Small intestine (tissue), 7 donors: ENCODE measurements at regions not wholly inside any gene's neighbourhood (a gene's known extent, or its start where the extent isn't known, plus 50 kb on each side); places are given as distances from the start of the nearest gene placed in this dataset.
A peak's percentile ranks its signal among the peaks of the same experiment; 100 is the strongest.

Experiments used
- DNase-seq, 2 donors: peaks; one replicate each; pipeline versions ENCODE4 v3.0.0 to v3.0.0-alpha.2; 2013
- FAIRE-seq: peaks from 2 replicates; lab custom pipeline; 2012; peaks lifted over from hg19 to GRCh38; lab: Jason Lieb, UNC
- H3K27ac ChIP-seq, 3 donors: one replicate each; pipeline ENCODE4 v1.5.1; 2013; ENCODE audit warnings: low read length in 2 of 3, mild to moderate bottlenecking in 2 of 3, control low read depth in 1 of 3, inconsistent platforms in 1 of 3, low read depth in 1 of 3, moderate library complexity in 1 of 3
- H3K27me3 ChIP-seq, 3 donors: one replicate each; pipeline ENCODE4 v1.6.1; 2013; ENCODE audit warnings: low read length in 3 of 3, inconsistent platforms in 1 of 3; ENCODE audit not compliant: control insufficient read depth in 3 of 3, insufficient read depth in 3 of 3
- H3K36me3 ChIP-seq, 3 donors: one replicate each; pipeline ENCODE4 v1.6.1; 2013; ENCODE audit warnings: low read length in 3 of 3, inconsistent platforms in 1 of 3, low read depth in 1 of 3, mild to moderate bottlenecking in 1 of 3, moderate library complexity in 1 of 3; ENCODE audit not compliant: control insufficient read depth in 3 of 3, insufficient read depth in 2 of 3
- H3K4me1 ChIP-seq, 3 donors: one replicate each; pipeline ENCODE4 v1.6.1; 2013; ENCODE audit warnings: low read length in 2 of 3, inconsistent platforms in 1 of 3, low read depth in 1 of 3, mild to moderate bottlenecking in 1 of 3, moderate library complexity in 1 of 3; ENCODE audit not compliant: control insufficient read depth in 3 of 3, insufficient read depth in 2 of 3
- H3K4me3 ChIP-seq, 3 donors: one replicate each; pipeline ENCODE4 v1.5.1; 2013; ENCODE audit warnings: low read length in 3 of 3, control low read depth in 1 of 3, inconsistent platforms in 1 of 3, low read depth in 1 of 3, mild to moderate bottlenecking in 1 of 3, moderate library complexity in 1 of 3
- H3K9me3 ChIP-seq, 2 donors: one replicate each; pipeline ENCODE4 v1.6.1; 2013; ENCODE audit warnings: low read depth in 1 of 2, low read length in 1 of 2; ENCODE audit not compliant: control insufficient read depth in 2 of 2, insufficient read depth in 1 of 2
- WGBS, 3 donors: extraction: QIAGEN DNeasy Blood & Tissue Kit; methylation state at CpG; one replicate each; pipeline ENCODE4 v1.1.7; 2013; 5-methylcytosine and 5-hydroxymethylcytosine counted together
- donor health status: healthy with polysubstance abuse.
- donor health status: control.
- donor health status: control.
- donor health status: Bipolar disorder and iron deficiency.
- donor health status: healthy.

- WGBS, 3 donors: 24 to 58% (median 29%) methylated on average over 2 of the region's 2 CpGs
- FAIRE-seq: no peak
- no peaks in the 10 kb centered on the region for H3K9me3 ChIP-seq
Measured at GRCh38 chr4:157564218-157564617, 343.7 kb downstream of the GRIA2 start.

GRCh38 chr4:157558016-157558415 is 337.5 kb downstream of the GRIA2 start:
- H3K4me3 ChIP-seq: no peak overlapping the region
- H3K27ac ChIP-seq: no peak overlapping the region
- H3K36me3 ChIP-seq: no peaks in the 10 kb centered on the region
- WGBS, 3 donors: 40 to 59% (median 50%) methylated on average over 2 of the region's 2 CpGs
- H3K4me1 ChIP-seq: no peaks in the 10 kb centered on the region
- FAIRE-seq (no peak), DNase-seq (no peak)
- no peaks in the 10 kb centered on the region for H3K9me3 ChIP-seq
- H3K27me3 ChIP-seq: no peaks in the 10 kb centered on the region

More at GRCh38 chr4:157564218-157564617, 343.7 kb downstream of the GRIA2 start:
- H3K27me3 ChIP-seq: no peaks in the 10 kb centered on the region
- no peaks in the 10 kb centered on the region for H3K36me3 ChIP-seq
- H3K27ac ChIP-seq: no peak overlapping the region
- no peak overlapping the region for H3K4me3 ChIP-seq
- H3K4me1 ChIP-seq: no peaks in the 10 kb centered on the region
- DNase-seq: no peak

- Histone ChIP-seq H3K36me3 (no peaks in the 10 kb centered on the region), H3K9me3 (no peaks in the 10 kb centered on the region), H3K4me1 (no peaks in the 10 kb centered on the region), H3K27me3 (no peaks in the 10 kb centered on the region), H3K4me3 (no peak overlapping the region), H3K27ac (no peak overlapping the region)
- DNase-seq (no peak), FAIRE-seq (no peak)
- 56 to 71% (median 62%) methylated on average over 5 of the region's 5 CpGs for WGBS, 3 donors
Measured at GRCh38 chr4:157550028-157550427, 329.5 kb downstream of the GRIA2 start.

GRCh38 chr4:157527954-157528353 is 307.4 kb downstream of the GRIA2 start:
- FAIRE-seq: no peak
- WGBS, 3 donors: 80 to 90% (median 86%) methylated on average over 1 of the region's 1 CpG

GRCh38 chr4:157521906-157522305 is 301.4 kb downstream of the GRIA2 start:
- Histone ChIP-seq H3K36me3 (no peaks in the 10 kb centered on the region), H3K4me1 (no peaks in the 10 kb centered on the region), H3K27me3 (no peaks in the 10 kb centered on the region), H3K4me3 (no peak overlapping the region), H3K9me3 (peaks cover 0 to 11% of the 10 kb centered on the region in 2 donors), H3K27ac (no peak overlapping the region)
- DNase-seq: no peak
- 55 to 67% (median 61%) methylated on average over 2 of the region's 2 CpGs for WGBS, 3 donors
- no peak for FAIRE-seq

More at GRCh38 chr4:157527954-157528353, 307.4 kb downstream of the GRIA2 start:
- DNase-seq: no peak
- H3K4me3 ChIP-seq: no peak overlapping the region
- H3K27me3 ChIP-seq: no peaks in the 10 kb centered on the region
- H3K36me3 ChIP-seq: no peaks in the 10 kb centered on the region
- H3K27ac ChIP-seq: no peak overlapping the region
- H3K4me1 ChIP-seq: no peaks in the 10 kb centered on the region
- H3K9me3 ChIP-seq: peaks cover 2 to 35% of the 10 kb centered on the region in 2 donors

GRCh38 chr4:157514711-157515110 is 294.2 kb downstream of the GRIA2 start:
- 69 to 84% (median 72%) methylated on average over 3 of the region's 3 CpGs for WGBS, 3 donors
- H3K4me3 ChIP-seq: no peak overlapping the region
- FAIRE-seq (no peak), DNase-seq (peak in 1 of 2 donors; percentile 4)
- no peaks in the 10 kb centered on the region for H3K36me3 ChIP-seq
- no peaks in the 10 kb centered on the region for H3K4me1 ChIP-seq
- H3K9me3 ChIP-seq: no peaks in the 10 kb centered on the region
- no peaks in the 10 kb centered on the region for H3K27me3 ChIP-seq
- no peak overlapping the region for H3K27ac ChIP-seq

GRCh38 chr4:157509341-157509740 is 288.8 kb downstream of the GRIA2 start:
- Histone ChIP-seq H3K36me3 (no peaks in the 10 kb centered on the region), H3K9me3 (no peaks in the 10 kb centered on the region), H3K27me3 (no peaks in the 10 kb centered on the region), H3K4me1 (no peaks in the 10 kb centered on the region), H3K27ac (no peak overlapping the region), H3K4me3 (no peak overlapping the region)
- DNase-seq (no peak), FAIRE-seq (no peak)
- 64 to 70% (median 69%) methylated on average over 3 of the region's 3 CpGs for WGBS, 3 donors

GRCh38 chr4:157502656-157503055 is 282.1 kb downstream of the GRIA2 start:
- no peak overlapping the region for H3K4me3 ChIP-seq
- H3K9me3 ChIP-seq: no peaks in the 10 kb centered on the region
- 95 to 97% (median 97%) methylated on average over 2 of the region's 2 CpGs for WGBS, 3 donors
- no peaks in the 10 kb centered on the region for H3K27me3 ChIP-seq
- no peaks in the 10 kb centered on the region for H3K4me1 ChIP-seq
- no peak overlapping the region for H3K27ac ChIP-seq
- H3K36me3 ChIP-seq: no peaks in the 10 kb centered on the region
- DNase-seq (no peak), FAIRE-seq (no peak)

GRCh38 chr4:157459785-157460184 is 239.3 kb downstream of the GRIA2 start:
- Histone ChIP-seq H3K9me3 (no peaks in the 10 kb centered on the region), H3K36me3 (no peaks in the 10 kb centered on the region), H3K4me1 (no peaks in the 10 kb centered on the region), H3K4me3 (no peak overlapping the region), H3K27me3 (no peaks in the 10 kb centered on the region), H3K27ac (no peak overlapping the region)
- DNase-seq: no peak
- no peak for FAIRE-seq
- WGBS, 3 donors: 23 to 32% (median 24%) methylated on average over 3 of the region's 3 CpGs
